ENCODE measurements at regions not wholly inside any gene's neighbourhood (a gene's known extent, or its start where the extent isn't known, plus 50 kb on each side); places are given as distances from the start of the nearest gene placed in this dataset.

GRCh38 chr3:4219227-4219568 is 84.0 kb upstream of the SETMAR start:
- H3K9me2 ChIP-seq: no peaks in the 10 kb centered on the region
- H3K4me3 ChIP-seq (ENCODE audit: low read depth in 2 of 2, low read length in 1 of 2): no peak overlapping the region
- no peaks in the 10 kb centered on the region for H4K20me1 ChIP-seq (ENCODE audit: insufficient read depth)
- CTCF ChIA-PET: interaction anchor here (1.3 kb wide), 1 partner anchor 53 kb away, joined by 3 read pairs; no protein-coding TSS in a partner anchor
- H3K9me3 ChIP-seq: no peaks in the 10 kb centered on the region
- no peaks in the 10 kb centered on the region for H3F3A ChIP-seq (replicated peaks; ENCODE audit: insufficient read depth)
- no peak overlapping the region for H2AFZ ChIP-seq (ENCODE audit: low read depth)
- no peak for TF ChIP-seq JUND (IDR thresholded peaks at IDR 0.05)
- no peak for TF ChIP-seq IRF3 (IDR thresholded peaks at IDR 0.05; ENCODE audit: low read depth, low read length)
- TF ChIP-seq RFX5 (IDR thresholded peaks at IDR 0.05; ENCODE audit: low read length): no peak
- no peak for TF ChIP-seq FOSL2 (IDR thresholded peaks at IDR 0.05; ENCODE audit: borderline replicate concordance, low read depth)
- no peak for TF ChIP-seq MAX (IDR thresholded peaks at IDR 0.05; ENCODE audit: low read depth)
- no peak for TF ChIP-seq GABPA (IDR thresholded peaks at IDR 0.05; ENCODE audit: low read depth)
- no peak for TF ChIP-seq MXI1 (IDR thresholded peaks at IDR 0.05; ENCODE audit: low read depth, low read length)
- no peak for TF ChIP-seq SIN3A (IDR thresholded peaks at IDR 0.05; ENCODE audit: borderline replicate concordance, low read depth, low read length)
- TF ChIP-seq RAD21 (IDR thresholded peaks at IDR 0.05; ENCODE audit: low read length): no peak
- WGBS (ENCODE audit: low lambda C conversion rate): 3% methylated on average over 2 of the region's 2 CpGs
- H3K79me2 ChIP-seq (ENCODE audit: insufficient read depth): no peaks in the 10 kb centered on the region
- H3K36me3 ChIP-seq (replicated peaks in 1 of 2; ENCODE audit: control insufficient read depth in 1 of 2, insufficient read depth in 2 of 2, low read length in 1 of 2): no peaks in the 10 kb centered on the region
- DNase-seq: no peak
- no peaks in the 10 kb centered on the region for H3K27me3 ChIP-seq (ENCODE audit: insufficient read depth)
- no peaks in the 10 kb centered on the region for H3K4me1 ChIP-seq (ENCODE audit: control insufficient read depth in 1 of 2, insufficient read depth in 2 of 2, low read depth in 1 of 2, low read length in 1 of 2)
- H3K27ac ChIP-seq (ENCODE audit: low read depth in 2 of 2, low read length in 1 of 2): no peak overlapping the region
- no peak overlapping the region for H3K4me2 ChIP-seq
- H3K9ac ChIP-seq: no peak overlapping the region
- POLR2A ChIA-PET: no interaction called here

GRCh38 chr3:4220065-4220464 is 83.1 kb upstream of the SETMAR start:
- H3K79me2 ChIP-seq (ENCODE audit: insufficient read depth): no peaks in the 10 kb centered on the region
- no peak overlapping the region for H3K4me2 ChIP-seq
- no peaks in the 10 kb centered on the region for H3K4me1 ChIP-seq (ENCODE audit: control insufficient read depth in 1 of 2, insufficient read depth in 2 of 2, low read depth in 1 of 2, low read length in 1 of 2)
- H3K36me3 ChIP-seq (replicated peaks in 1 of 2; ENCODE audit: control insufficient read depth in 1 of 2, insufficient read depth in 2 of 2, low read length in 1 of 2): no peaks in the 10 kb centered on the region
- H3K9me2 ChIP-seq: no peaks in the 10 kb centered on the region
- no peak overlapping the region for H3K4me3 ChIP-seq (ENCODE audit: low read depth in 2 of 2, low read length in 1 of 2)
- H3K27ac ChIP-seq (ENCODE audit: low read depth in 2 of 2, low read length in 1 of 2): no peak overlapping the region
- H3F3A ChIP-seq (replicated peaks; ENCODE audit: insufficient read depth): no peaks in the 10 kb centered on the region
- ChIA-PET CTCF (interaction anchor here (1.3 kb wide), 1 partner anchor 52 kb away, joined by 3 read pairs; no protein-coding TSS in a partner anchor), POLR2A (no interaction called here)
- WGBS (ENCODE audit: low lambda C conversion rate): 4% methylated on average over 3 of the region's 3 CpGs
- H3K9me3 ChIP-seq: no peaks in the 10 kb centered on the region
- no peak overlapping the region for H2AFZ ChIP-seq (ENCODE audit: low read depth)
- H3K9ac ChIP-seq: no peak overlapping the region
- no peak for TF ChIP-seq YY1 (IDR thresholded peaks at IDR 0.05; ENCODE audit: low read depth)
- TF ChIP-seq IRF3 (IDR thresholded peaks at IDR 0.05; ENCODE audit: low read depth, low read length): no peak
- TF ChIP-seq FOXJ3 (CRISPR knock-in tag; IDR thresholded peaks at IDR 0.05): no peak
- no peak for TF ChIP-seq RAD21 (IDR thresholded peaks at IDR 0.05; ENCODE audit: low read length)
- TF ChIP-seq TEAD4 (IDR thresholded peaks at IDR 0.05; ENCODE audit: borderline replicate concordance, insufficient read depth): no peak
- no peak for TF ChIP-seq GATA2 (CRISPR knock-in tag; IDR thresholded peaks at IDR 0.05)
- no peak for TF ChIP-seq ELF1 (IDR thresholded peaks at IDR 0.05)
- TF ChIP-seq EZH2phosphoT487 (IDR thresholded peaks at IDR 0.05; ENCODE audit: borderline replicate concordance, low read depth): no peak
- TF ChIP-seq USF2 (IDR thresholded peaks at IDR 0.05; ENCODE audit: borderline replicate concordance, low read depth, low read length): no peak
- H3K27me3 ChIP-seq (ENCODE audit: insufficient read depth): no peaks in the 10 kb centered on the region
- no peak for DNase-seq
- no peaks in the 10 kb centered on the region for H4K20me1 ChIP-seq (ENCODE audit: insufficient read depth)
